Liver (tissue), 8 donors: ENCODE measurements at regions not wholly inside any gene's neighbourhood (a gene's known extent, or its start where the extent isn't known, plus 50 kb on each side); places are given as distances from the start of the nearest gene placed in this dataset.

Experiments used
- DNase-seq: peaks from one replicate; pipeline ENCODE4 v3.0.0-alpha.2; 2017; ENCODE audit warnings: low spot score
- H3K27ac ChIP-seq, 2 donors: one replicate each; pipeline ENCODE4 v1.7.0; 2013; ENCODE audit warnings: inconsistent platforms in 2 of 2, low read length in 2 of 2, control low read depth in 1 of 2, low read depth in 1 of 2, mild to moderate bottlenecking in 1 of 2
- H3K27me3 ChIP-seq, 4 donors: one replicate each; pipeline versions ENCODE4 v1.6.1 to v1.7.0; 2013; ENCODE audit warnings: low read length in 3 of 4, inconsistent platforms in 1 of 4, mild to moderate bottlenecking in 1 of 4, moderate library complexity in 1 of 4; ENCODE audit not compliant: control insufficient read depth in 4 of 4, insufficient read depth in 4 of 4
- H3K36me3 ChIP-seq, 4 donors: one replicate each; pipeline versions ENCODE4 v1.6.1 to v1.7.0; 2013; ENCODE audit warnings: low read length in 3 of 4, mild to moderate bottlenecking in 3 of 4, low read depth in 1 of 4, moderate library complexity in 1 of 4; ENCODE audit not compliant: control insufficient read depth in 4 of 4, insufficient read depth in 3 of 4
- H3K4me1 ChIP-seq, 4 donors: one replicate each; pipeline versions ENCODE4 v1.6.1 to v1.7.0; 2013; ENCODE audit warnings: low read length in 3 of 4, mild to moderate bottlenecking in 3 of 4, moderate library complexity in 1 of 4; ENCODE audit not compliant: control insufficient read depth in 4 of 4, insufficient read depth in 4 of 4
- H3K4me3 ChIP-seq, 3 donors: one replicate each; pipeline versions ENCODE4 v1.6.1 to v1.7.0; 2013; ENCODE audit warnings: low read length in 3 of 3, control low read depth in 1 of 3, low read depth in 1 of 3, mild to moderate bottlenecking in 1 of 3
- H3K9ac ChIP-seq, 2 donors: one replicate each; pipeline ENCODE4 v1.7.0; 2013; ENCODE audit warnings: low read length in 2 of 2, mild to moderate bottlenecking in 2 of 2, moderate library complexity in 2 of 2, control low read depth in 1 of 2, low read depth in 1 of 2
- H3K9me3 ChIP-seq, 4 donors: one replicate each; pipeline versions ENCODE4 v1.6.1 to v1.7.0; 2013; ENCODE audit warnings: low read length in 3 of 4; ENCODE audit not compliant: control insufficient read depth in 4 of 4
- EGR1 ChIP-seq, 2 donors: IDR thresholded peaks; 2 replicates each; pipeline ENCODE4 v1.6.1; 2016 to 2018; ENCODE audit warnings: antibody characterized with exemption in 2 of 2, low read depth in 2 of 2
- FOXA1 ChIP-seq: IDR thresholded peaks from 2 replicates; pipeline ENCODE4 v1.6.1; 2016; ENCODE audit warnings: antibody characterized with exemption
- FOXA2 ChIP-seq: IDR thresholded peaks from 2 replicates; pipeline ENCODE4 v1.6.1; 2016; ENCODE audit warnings: antibody characterized with exemption
- GABPA ChIP-seq, 2 donors: IDR thresholded peaks in 1 of 2; conservative IDR thresholded peaks in 1 of 2; 2 replicates each; pipeline ENCODE4 v1.6.1; 2016; ENCODE audit warnings: antibody characterized with exemption in 2 of 2, mild to moderate bottlenecking in 1 of 2, moderate library complexity in 1 of 2
- HNF4G ChIP-seq: IDR thresholded peaks from 2 replicates; pipeline ENCODE4 v1.6.1; 2016; ENCODE audit warnings: antibody characterized with exemption
- JUND ChIP-seq, 2 donors: IDR thresholded peaks; 2 replicates each; pipeline ENCODE4 v1.6.1; 2016; ENCODE audit warnings: antibody characterized with exemption in 2 of 2
- RAD21 ChIP-seq, 2 donors: IDR thresholded peaks; 2 replicates each; pipeline ENCODE4 v1.6.1; 2016; ENCODE audit warnings: antibody characterized with exemption in 2 of 2, mild to moderate bottlenecking in 2 of 2
- RXRA ChIP-seq, 2 donors: IDR thresholded peaks; 2 replicates each; pipeline ENCODE4 v1.6.1; 2017 to 2018; ENCODE audit warnings: antibody characterized with exemption in 2 of 2, mild to moderate bottlenecking in 1 of 2
- SP1 ChIP-seq: IDR thresholded peaks from 2 replicates; pipeline ENCODE4 v1.6.1; 2018; ENCODE audit warnings: antibody characterized with exemption, mild to moderate bottlenecking
- TAF1 ChIP-seq: conservative IDR thresholded peaks from 2 replicates; pipeline ENCODE4 v1.6.1; 2016; ENCODE audit warnings: antibody characterized with exemption, mild to moderate bottlenecking
- YY1 ChIP-seq: IDR thresholded peaks from 2 replicates; pipeline ENCODE4 v1.6.1; 2016; ENCODE audit warnings: antibody characterized with exemption, mild to moderate bottlenecking
- WGBS: extraction: QIAGEN DNeasy Blood & Tissue Kit; methylation state at CpG from one replicate; pipeline ENCODE4 v1.1.7; 2013; 5-methylcytosine and 5-hydroxymethylcytosine counted together
- TF ChIP-seq, protein P1 (sequence below): fragments of 150-350 bp; IDR thresholded peaks from 2 replicates; pipeline ENCODE4 v1.5.1; 2017; ENCODE audit warnings: improper control_type of control experiment, low read depth, low read length; ENCODE audit not compliant: missing input control
- TF ChIP-seq, protein P2 (sequence below): IDR thresholded peaks from 2 replicates; pipeline ENCODE4 v1.6.1; 2016; ENCODE audit warnings: antibody characterized with exemption
- TF ChIP-seq, protein P3 (sequence below): IDR thresholded peaks from 2 replicates; pipeline ENCODE4 v1.6.1; 2016; ENCODE audit warnings: antibody characterized with exemption
- TF ChIP-seq, protein P4 (sequence below): IDR thresholded peaks from 2 replicates; pipeline ENCODE4 v1.6.1; 2016; ENCODE audit warnings: antibody characterized with exemption, mild to moderate bottlenecking
- donor health status: healthy.
- donor health status: healthy.
- donor health status: healthy.
- donor health status: healthy.
- donor health status: healthy.

DNA sequence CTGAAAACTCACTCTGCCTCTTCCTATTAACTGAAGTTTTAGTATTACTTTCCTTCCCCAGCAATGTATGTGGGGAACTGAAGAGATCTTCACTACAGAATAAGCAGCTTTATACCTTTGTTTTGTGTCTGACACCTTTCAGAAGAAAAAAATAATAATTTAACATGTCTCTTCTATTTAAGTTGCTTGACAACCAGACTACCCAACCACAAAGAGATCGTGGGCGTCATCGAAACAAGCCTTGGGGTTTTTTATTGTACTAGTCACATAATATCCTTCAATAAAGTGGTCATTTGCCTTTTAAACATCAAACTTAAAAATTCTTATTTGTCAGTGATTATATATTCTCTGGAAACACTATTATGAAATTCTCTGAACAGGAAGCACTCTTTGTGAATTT lies 123.7 kb downstream of the CHD9NB start (continued):
- TF ChIP-seq, protein P1, sequence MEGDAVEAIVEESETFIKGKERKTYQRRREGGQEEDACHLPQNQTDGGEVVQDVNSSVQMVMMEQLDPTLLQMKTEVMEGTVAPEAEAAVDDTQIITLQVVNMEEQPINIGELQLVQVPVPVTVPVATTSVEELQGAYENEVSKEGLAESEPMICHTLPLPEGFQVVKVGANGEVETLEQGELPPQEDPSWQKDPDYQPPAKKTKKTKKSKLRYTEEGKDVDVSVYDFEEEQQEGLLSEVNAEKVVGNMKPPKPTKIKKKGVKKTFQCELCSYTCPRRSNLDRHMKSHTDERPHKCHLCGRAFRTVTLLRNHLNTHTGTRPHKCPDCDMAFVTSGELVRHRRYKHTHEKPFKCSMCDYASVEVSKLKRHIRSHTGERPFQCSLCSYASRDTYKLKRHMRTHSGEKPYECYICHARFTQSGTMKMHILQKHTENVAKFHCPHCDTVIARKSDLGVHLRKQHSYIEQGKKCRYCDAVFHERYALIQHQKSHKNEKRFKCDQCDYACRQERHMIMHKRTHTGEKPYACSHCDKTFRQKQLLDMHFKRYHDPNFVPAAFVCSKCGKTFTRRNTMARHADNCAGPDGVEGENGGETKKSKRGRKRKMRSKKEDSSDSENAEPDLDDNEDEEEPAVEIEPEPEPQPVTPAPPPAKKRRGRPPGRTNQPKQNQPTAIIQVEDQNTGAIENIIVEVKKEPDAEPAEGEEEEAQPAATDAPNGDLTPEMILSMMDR, result no peak
- no peak for TF ChIP-seq GABPA (IDR thresholded peaks at IDR 0.05 in 1 of 2, conservative IDR thresholded peaks at IDR 0.05 in 1 of 2)

DNA sequence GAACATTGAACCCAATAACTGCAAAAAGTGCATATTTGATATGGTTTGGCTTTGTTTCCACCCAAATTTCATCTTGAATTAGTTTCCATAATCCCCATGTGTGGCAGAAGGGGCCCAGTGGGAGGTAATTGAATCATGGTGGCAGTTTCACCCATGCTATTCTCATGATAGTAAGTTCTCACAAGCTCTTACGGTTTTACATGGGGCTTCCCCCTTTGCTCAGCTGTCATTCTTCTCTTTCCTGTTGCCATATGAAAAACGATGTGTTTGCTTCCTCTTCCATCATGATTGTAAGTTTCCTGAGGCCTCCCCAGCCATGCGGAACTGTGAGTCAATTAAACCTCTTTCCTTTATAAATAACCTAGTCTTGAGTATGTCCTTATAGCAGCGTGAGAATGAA lies 127.6 kb downstream of the CHD9NB start:
- Histone ChIP-seq H3K9ac (no peak overlapping the region), H3K4me1 (no peaks in the 10 kb centered on the region), H3K27ac (no peak overlapping the region), H3K27me3 (no peaks in the 10 kb centered on the region), H3K36me3 (no peaks in the 10 kb centered on the region), H3K4me3 (no peak overlapping the region), H3K9me3 (no peaks in the 10 kb centered on the region)
- no peak for DNase-seq
- TF ChIP-seq, protein P2, sequence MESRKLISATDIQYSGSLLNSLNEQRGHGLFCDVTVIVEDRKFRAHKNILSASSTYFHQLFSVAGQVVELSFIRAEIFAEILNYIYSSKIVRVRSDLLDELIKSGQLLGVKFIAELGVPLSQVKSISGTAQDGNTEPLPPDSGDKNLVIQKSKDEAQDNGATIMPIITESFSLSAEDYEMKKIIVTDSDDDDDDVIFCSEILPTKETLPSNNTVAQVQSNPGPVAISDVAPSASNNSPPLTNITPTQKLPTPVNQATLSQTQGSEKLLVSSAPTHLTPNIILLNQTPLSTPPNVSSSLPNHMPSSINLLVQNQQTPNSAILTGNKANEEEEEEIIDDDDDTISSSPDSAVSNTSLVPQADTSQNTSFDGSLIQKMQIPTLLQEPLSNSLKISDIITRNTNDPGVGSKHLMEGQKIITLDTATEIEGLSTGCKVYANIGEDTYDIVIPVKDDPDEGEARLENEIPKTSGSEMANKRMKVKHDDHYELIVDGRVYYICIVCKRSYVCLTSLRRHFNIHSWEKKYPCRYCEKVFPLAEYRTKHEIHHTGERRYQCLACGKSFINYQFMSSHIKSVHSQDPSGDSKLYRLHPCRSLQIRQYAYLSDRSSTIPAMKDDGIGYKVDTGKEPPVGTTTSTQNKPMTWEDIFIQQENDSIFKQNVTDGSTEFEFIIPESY, result no peak
- TF ChIP-seq SP1, result no peak
- WGBS, result 65% methylated on average over 4 of the region's 4 CpGs

DNA sequence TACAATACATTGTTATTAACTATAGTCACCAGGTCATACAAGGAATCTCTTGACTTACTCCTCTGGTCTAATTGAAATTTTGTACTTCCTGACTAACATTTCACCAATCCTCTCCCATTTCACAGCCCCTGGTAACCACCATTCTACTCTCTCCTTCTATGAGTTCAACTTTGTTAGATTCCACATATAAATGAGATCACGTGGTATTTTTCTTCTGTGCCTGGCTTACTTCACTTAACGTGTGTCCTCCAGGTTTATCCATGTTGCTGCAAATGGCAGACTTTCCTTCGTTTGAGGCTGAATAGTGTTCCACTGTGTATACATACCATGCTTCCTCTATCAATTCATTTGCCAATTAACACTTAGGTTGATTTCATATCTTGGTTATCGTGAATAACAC lies 128.5 kb downstream of the CHD9NB start:
- DNase-seq, result no peak

DNA sequence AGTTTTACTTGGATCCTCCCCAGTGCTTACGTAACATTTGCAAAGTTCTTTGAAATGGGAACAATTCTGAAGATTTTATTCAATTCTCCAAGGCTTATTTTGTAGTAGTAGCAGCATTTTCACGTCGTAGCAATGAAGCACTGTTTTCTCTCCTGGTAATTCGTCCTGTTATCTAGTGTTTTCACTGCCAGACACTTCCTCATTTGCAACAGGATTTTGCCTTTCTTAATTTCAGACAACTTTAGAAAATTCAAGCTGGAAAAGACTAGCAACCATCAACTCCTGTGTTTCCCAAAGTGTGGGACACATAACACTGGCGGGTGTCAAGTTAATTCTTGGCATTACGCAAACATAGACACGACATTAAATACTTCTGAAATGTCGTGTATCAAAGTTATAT lies 131.6 kb downstream of the CHD9NB start:
- Histone ChIP-seq H3K9me3 (no peaks in the 10 kb centered on the region), H3K4me3 (no peak overlapping the region), H3K27ac (no peak overlapping the region), H3K36me3 (no peaks in the 10 kb centered on the region), H3K9ac (no peak overlapping the region), H3K27me3 (peaks cover 0 to 3% (median 0%) of the 10 kb centered on the region in 4 donors), H3K4me1 (no peaks in the 10 kb centered on the region)
- no peak for DNase-seq
- 80% methylated on average over 8 of the region's 8 CpGs for WGBS
- TF ChIP-seq, protein P1, result no peak
- no peak for TF ChIP-seq SP1
- TF ChIP-seq RXRA (IDR thresholded peaks at IDR 0.05), result no peak
- no peak for TF ChIP-seq YY1
- no peak for TF ChIP-seq FOXA1
- TF ChIP-seq, protein P3, sequence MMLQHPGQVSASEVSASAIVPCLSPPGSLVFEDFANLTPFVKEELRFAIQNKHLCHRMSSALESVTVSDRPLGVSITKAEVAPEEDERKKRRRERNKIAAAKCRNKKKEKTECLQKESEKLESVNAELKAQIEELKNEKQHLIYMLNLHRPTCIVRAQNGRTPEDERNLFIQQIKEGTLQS, result no peak
- TF ChIP-seq RAD21 (IDR thresholded peaks at IDR 0.05), result no peak
- TF ChIP-seq, protein P4, sequence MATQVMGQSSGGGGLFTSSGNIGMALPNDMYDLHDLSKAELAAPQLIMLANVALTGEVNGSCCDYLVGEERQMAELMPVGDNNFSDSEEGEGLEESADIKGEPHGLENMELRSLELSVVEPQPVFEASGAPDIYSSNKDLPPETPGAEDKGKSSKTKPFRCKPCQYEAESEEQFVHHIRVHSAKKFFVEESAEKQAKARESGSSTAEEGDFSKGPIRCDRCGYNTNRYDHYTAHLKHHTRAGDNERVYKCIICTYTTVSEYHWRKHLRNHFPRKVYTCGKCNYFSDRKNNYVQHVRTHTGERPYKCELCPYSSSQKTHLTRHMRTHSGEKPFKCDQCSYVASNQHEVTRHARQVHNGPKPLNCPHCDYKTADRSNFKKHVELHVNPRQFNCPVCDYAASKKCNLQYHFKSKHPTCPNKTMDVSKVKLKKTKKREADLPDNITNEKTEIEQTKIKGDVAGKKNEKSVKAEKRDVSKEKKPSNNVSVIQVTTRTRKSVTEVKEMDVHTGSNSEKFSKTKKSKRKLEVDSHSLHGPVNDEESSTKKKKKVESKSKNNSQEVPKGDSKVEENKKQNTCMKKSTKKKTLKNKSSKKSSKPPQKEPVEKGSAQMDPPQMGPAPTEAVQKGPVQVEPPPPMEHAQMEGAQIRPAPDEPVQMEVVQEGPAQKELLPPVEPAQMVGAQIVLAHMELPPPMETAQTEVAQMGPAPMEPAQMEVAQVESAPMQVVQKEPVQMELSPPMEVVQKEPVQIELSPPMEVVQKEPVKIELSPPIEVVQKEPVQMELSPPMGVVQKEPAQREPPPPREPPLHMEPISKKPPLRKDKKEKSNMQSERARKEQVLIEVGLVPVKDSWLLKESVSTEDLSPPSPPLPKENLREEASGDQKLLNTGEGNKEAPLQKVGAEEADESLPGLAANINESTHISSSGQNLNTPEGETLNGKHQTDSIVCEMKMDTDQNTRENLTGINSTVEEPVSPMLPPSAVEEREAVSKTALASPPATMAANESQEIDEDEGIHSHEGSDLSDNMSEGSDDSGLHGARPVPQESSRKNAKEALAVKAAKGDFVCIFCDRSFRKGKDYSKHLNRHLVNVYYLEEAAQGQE, result no peak
- no peak for TF ChIP-seq JUND (IDR thresholded peaks at IDR 0.05)
- TF ChIP-seq GABPA (IDR thresholded peaks at IDR 0.05 in 1 of 2, conservative IDR thresholded peaks at IDR 0.05 in 1 of 2), result no peak
- no peak for TF ChIP-seq FOXA2
- TF ChIP-seq EGR1 (IDR thresholded peaks at IDR 0.05; ENCODE audit: low read depth in 2 of 2), result no peak
- TF ChIP-seq TAF1, result no peak
- TF ChIP-seq HNF4G, result no peak

More for the DNA sequence above, 128.5 kb downstream of the CHD9NB start:
- TF ChIP-seq HNF4G, result no peak
- no peak overlapping the region for H3K9ac ChIP-seq
- H3K9me3 ChIP-seq, result no peaks in the 10 kb centered on the region
- no peak overlapping the region for H3K4me3 ChIP-seq
- 79% methylated on average over 4 of the region's 4 CpGs for WGBS
- H3K27ac ChIP-seq, result no peak overlapping the region
- H3K4me1 ChIP-seq, result no peaks in the 10 kb centered on the region
- H3K36me3 ChIP-seq, result no peaks in the 10 kb centered on the region
- no peaks in the 10 kb centered on the region for H3K27me3 ChIP-seq
